Brain microvascular endothelial cell (primary cell): ENCODE measurements at regions not wholly inside any gene's neighbourhood (a gene's known extent, or its start where the extent isn't known, plus 50 kb on each side); places are given as distances from the start of the nearest gene placed in this dataset.

Experiments
- DNase-seq: peaks from one replicate; pipeline ENCODE4 v3.0.0-alpha.2; 2020
- H3K27ac ChIP-seq: fragments of 250-450 bp; sonication (Bioruptor Pico); 2 replicates; pipeline ENCODE4 v1.5.1; 2020; ENCODE audit warnings: mild to moderate bottlenecking, moderate library complexity
- H3K27me3 ChIP-seq: fragments of 250-450 bp; sonication (Bioruptor Pico); replicated peaks from 2 replicates; pipeline ENCODE4 v1.5.1; 2020; ENCODE audit warnings: mild to moderate bottlenecking
- H3K36me3 ChIP-seq: fragments of 250-450 bp; sonication (Bioruptor Pico); replicated peaks from 2 replicates; pipeline ENCODE4 v1.5.1; 2020; ENCODE audit warnings: mild to moderate bottlenecking
- H3K4me3 ChIP-seq: 2 replicates; pipeline ENCODE4 v1.5.1; 2011; ENCODE audit warnings: low read depth, mild to moderate bottlenecking, control low read depth, low read length, moderate library complexity
- CTCF ChIP-seq: IDR thresholded peaks from 2 replicates; pipeline ENCODE4 v1.5.1; 2011; ENCODE audit warnings: low read depth, mild to moderate bottlenecking, moderate library complexity, low read length, control low read depth, inconsistent platforms; ENCODE audit errors: missing control alignments
- in situ Hi-C: cut with HindIII; loops from 2 replicates; pipeline ENCODE4 v1.10.0; 2017; ENCODE audit warnings: low sequenced_read_pairs, low pct_ligation_motif_present

- no peak overlapping the region for H3K4me3 ChIP-seq
- in situ Hi-C loops: no loop called here
- no peaks in the 10 kb centered on the region for H3K27me3 ChIP-seq
- H3K27ac ChIP-seq: no peak overlapping the region
- no peak for TF ChIP-seq CTCF
- DNase-seq: no peak
- H3K36me3 ChIP-seq: no peaks in the 10 kb centered on the region
These were observed 195.5 kb downstream of the TTC32 start for GRCh38 chr2:19706332-19706731.

- no peak for TF ChIP-seq CTCF
- Histone ChIP-seq H3K4me3 (no peak overlapping the region), H3K36me3 (no peaks in the 10 kb centered on the region), H3K27ac (no peak overlapping the region), H3K27me3 (no peaks in the 10 kb centered on the region)
- DNase-seq: peak; percentile 9
- in situ Hi-C loops: no loop called here
These were observed 199.5 kb downstream of the TTC32 start for GRCh38 chr2:19702267-19702666.

- Histone ChIP-seq H3K36me3 (no peaks in the 10 kb centered on the region), H3K27me3 (no peaks in the 10 kb centered on the region), H3K4me3 (no peak overlapping the region), H3K27ac (no peak overlapping the region)
- no peak for DNase-seq
- in situ Hi-C loops: no loop called here
- TF ChIP-seq CTCF: no peak
These were observed 200.8 kb downstream of the TTC32 start for GRCh38 chr2:19700861-19701585.

GRCh38 chr2:19697131-19697530 is 204.7 kb downstream of the TTC32 start:
- no peak for TF ChIP-seq CTCF
- H3K27ac ChIP-seq: no peak overlapping the region
- in situ Hi-C loops: no loop called here

GRCh38 chr2:19695706-19696105 is 206.1 kb downstream of the TTC32 start:
- no peak for DNase-seq
- Histone ChIP-seq H3K4me3 (no peak overlapping the region), H3K36me3 (no peaks in the 10 kb centered on the region), H3K27me3 (no peaks in the 10 kb centered on the region), H3K27ac (no peak overlapping the region)
- no peak for TF ChIP-seq CTCF
- in situ Hi-C loops: no loop called here

More at GRCh38 chr2:19697131-19697530, 204.7 kb downstream of the TTC32 start:
- Histone ChIP-seq H3K36me3 (no peaks in the 10 kb centered on the region), H3K4me3 (no peak overlapping the region), H3K27me3 (no peaks in the 10 kb centered on the region)
- no peak for DNase-seq

GRCh38 chr2:19691892-19692291 is 209.9 kb downstream of the TTC32 start:
- no peak overlapping the region for H3K27ac ChIP-seq
- DNase-seq: no peak
- in situ Hi-C loops: no loop called here
- H3K4me3 ChIP-seq: no peak overlapping the region
- TF ChIP-seq CTCF: no peak
- H3K36me3 ChIP-seq: no peaks in the 10 kb centered on the region
- H3K27me3 ChIP-seq: no peaks in the 10 kb centered on the region
